Hepatocyte (in vitro differentiated cells): ENCODE measurements at regions not wholly inside any gene's neighbourhood (a gene's known extent, or its start where the extent isn't known, plus 50 kb on each side); places are given as distances from the start of the nearest gene placed in this dataset.

Experiments used
- DNase-seq: peaks from one replicate; pipeline ENCODE4 v3.0.0-alpha.2; 2016; ENCODE audit warnings: low spot score
- H2AFZ ChIP-seq: fragments of 200-600 bp; sonication (generic); 2 replicates; pipeline ENCODE4 v1.6.0; 2016; ENCODE audit warnings: antibody characterized with exemption, mild to moderate bottlenecking
- H3K27ac ChIP-seq: fragments of 200-600 bp; sonication (generic); 2 replicates; pipeline ENCODE4 v1.5.1; 2016; ENCODE audit warnings: mild to moderate bottlenecking
- H3K27me3 ChIP-seq: fragments of 200-600 bp; sonication (generic); 2 replicates; pipeline ENCODE4 v1.6.1; 2016
- H3K36me3 ChIP-seq: fragments of 200-600 bp; sonication (generic); replicated peaks from 2 replicates; pipeline ENCODE4 v1.5.1; 2016; ENCODE audit warnings: low read depth; ENCODE audit not compliant: insufficient read depth
- H3K4me1 ChIP-seq: fragments of 200-600 bp; sonication (generic); 2 replicates; pipeline ENCODE4 v1.5.1; 2016; ENCODE audit warnings: mild to moderate bottlenecking, moderate library complexity; ENCODE audit not compliant: insufficient read depth
- H3K4me2 ChIP-seq: fragments of 200-600 bp; sonication (generic); 2 replicates; pipeline ENCODE4 v1.6.0; 2016
- H3K4me3 ChIP-seq: fragments of 200-600 bp; sonication (generic); 2 replicates; pipeline ENCODE4 v1.5.1; 2016; ENCODE audit warnings: mild to moderate bottlenecking
- H3K79me2 ChIP-seq: fragments of 200-600 bp; sonication (generic); 2 replicates; pipeline ENCODE4 v1.6.0; 2017; ENCODE audit warnings: mild to moderate bottlenecking
- H3K9me2 ChIP-seq: fragments of 200-600 bp; sonication (generic); replicated peaks from 2 replicates; pipeline ENCODE4 v1.6.0; 2017; ENCODE audit warnings: mild to moderate bottlenecking; ENCODE audit not compliant: insufficient read depth
- H3K9me3 ChIP-seq: fragments of 200-600 bp; sonication (generic); 2 replicates; pipeline ENCODE4 v1.5.1; 2016; ENCODE audit warnings: low read depth, mild to moderate bottlenecking
- H4K20me1 ChIP-seq: fragments of 200-600 bp; sonication (generic); 2 replicates; pipeline ENCODE4 v1.6.0; 2016; ENCODE audit warnings: mild to moderate bottlenecking; ENCODE audit not compliant: insufficient read depth, poor library complexity, severe bottlenecking
- EZH2 ChIP-seq: fragments of 200-600 bp; sonication (generic); IDR thresholded peaks from 2 replicates; pipeline ENCODE4 v1.6.1; 2016; ENCODE audit warnings: antibody characterized with exemption, mild to moderate bottlenecking, borderline replicate concordance
- EZH2phosphoT487 ChIP-seq: fragments of 200-600 bp; sonication (generic); IDR thresholded peaks from one replicate; pipeline ENCODE4 v1.6.1; 2018; ENCODE audit warnings: antibody characterized with exemption, mild to moderate bottlenecking, low read depth, moderate library complexity; ENCODE audit not compliant: unreplicated experiment, severe bottlenecking
- WGBS: methylation state at CpG from one replicate; pipeline ENCODE4 v1.1.6; 2016; ENCODE audit warnings: low lambda C conversion rate; ENCODE audit errors: missing lambda C conversion rate; 5-methylcytosine and 5-hydroxymethylcytosine counted together
- TF ChIP-seq, protein P1 (sequence below): fragments of 200-600 bp; sonication (generic); IDR thresholded peaks from 2 replicates; pipeline ENCODE4 v1.5.1; 2016; ENCODE audit warnings: antibody characterized with exemption, mild to moderate bottlenecking; ENCODE audit not compliant: poor library complexity

DNA sequence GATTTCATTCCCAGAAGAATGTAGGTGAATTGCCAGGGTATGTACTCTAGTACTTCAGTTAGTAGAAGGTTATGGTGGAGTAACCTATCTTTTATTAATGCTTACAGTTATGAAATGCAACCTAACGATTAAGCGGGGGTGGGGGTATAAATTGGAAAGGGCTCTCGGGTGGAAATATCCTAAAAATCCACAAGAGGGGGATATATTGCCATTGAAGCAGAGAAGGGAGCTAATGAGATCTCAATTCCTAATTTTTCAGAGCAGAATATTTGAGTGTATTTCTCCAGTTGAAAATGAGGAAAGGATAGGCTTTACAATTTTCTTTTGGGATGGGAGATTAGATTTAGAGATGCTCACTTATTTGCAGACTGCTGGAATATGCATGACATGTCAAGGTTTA, 90.8 kb downstream of the DNAJB9 start:
- no peaks in the 10 kb centered on the region for H3K9me2 ChIP-seq
- H2AFZ ChIP-seq, result no peak overlapping the region
- no peak overlapping the region for H3K4me2 ChIP-seq
- H3K4me1 ChIP-seq, result no peaks in the 10 kb centered on the region
- H3K36me3 ChIP-seq, result no peaks in the 10 kb centered on the region
- peak; percentile 12 for DNase-seq
- no peaks in the 10 kb centered on the region for H4K20me1 ChIP-seq
- 58% methylated on average over 3 of the region's 3 CpGs for WGBS
- H3K79me2 ChIP-seq, result no peaks in the 10 kb centered on the region
- H3K4me3 ChIP-seq, result no peak overlapping the region
- no peak for TF ChIP-seq EZH2
- no peak for TF ChIP-seq EZH2phosphoT487
- TF ChIP-seq, protein P1, sequence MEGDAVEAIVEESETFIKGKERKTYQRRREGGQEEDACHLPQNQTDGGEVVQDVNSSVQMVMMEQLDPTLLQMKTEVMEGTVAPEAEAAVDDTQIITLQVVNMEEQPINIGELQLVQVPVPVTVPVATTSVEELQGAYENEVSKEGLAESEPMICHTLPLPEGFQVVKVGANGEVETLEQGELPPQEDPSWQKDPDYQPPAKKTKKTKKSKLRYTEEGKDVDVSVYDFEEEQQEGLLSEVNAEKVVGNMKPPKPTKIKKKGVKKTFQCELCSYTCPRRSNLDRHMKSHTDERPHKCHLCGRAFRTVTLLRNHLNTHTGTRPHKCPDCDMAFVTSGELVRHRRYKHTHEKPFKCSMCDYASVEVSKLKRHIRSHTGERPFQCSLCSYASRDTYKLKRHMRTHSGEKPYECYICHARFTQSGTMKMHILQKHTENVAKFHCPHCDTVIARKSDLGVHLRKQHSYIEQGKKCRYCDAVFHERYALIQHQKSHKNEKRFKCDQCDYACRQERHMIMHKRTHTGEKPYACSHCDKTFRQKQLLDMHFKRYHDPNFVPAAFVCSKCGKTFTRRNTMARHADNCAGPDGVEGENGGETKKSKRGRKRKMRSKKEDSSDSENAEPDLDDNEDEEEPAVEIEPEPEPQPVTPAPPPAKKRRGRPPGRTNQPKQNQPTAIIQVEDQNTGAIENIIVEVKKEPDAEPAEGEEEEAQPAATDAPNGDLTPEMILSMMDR, result peak; percentile 47
- no peaks in the 10 kb centered on the region for H3K27me3 ChIP-seq
- no peaks in the 10 kb centered on the region for H3K9me3 ChIP-seq
- no peak overlapping the region for H3K27ac ChIP-seq

DNA sequence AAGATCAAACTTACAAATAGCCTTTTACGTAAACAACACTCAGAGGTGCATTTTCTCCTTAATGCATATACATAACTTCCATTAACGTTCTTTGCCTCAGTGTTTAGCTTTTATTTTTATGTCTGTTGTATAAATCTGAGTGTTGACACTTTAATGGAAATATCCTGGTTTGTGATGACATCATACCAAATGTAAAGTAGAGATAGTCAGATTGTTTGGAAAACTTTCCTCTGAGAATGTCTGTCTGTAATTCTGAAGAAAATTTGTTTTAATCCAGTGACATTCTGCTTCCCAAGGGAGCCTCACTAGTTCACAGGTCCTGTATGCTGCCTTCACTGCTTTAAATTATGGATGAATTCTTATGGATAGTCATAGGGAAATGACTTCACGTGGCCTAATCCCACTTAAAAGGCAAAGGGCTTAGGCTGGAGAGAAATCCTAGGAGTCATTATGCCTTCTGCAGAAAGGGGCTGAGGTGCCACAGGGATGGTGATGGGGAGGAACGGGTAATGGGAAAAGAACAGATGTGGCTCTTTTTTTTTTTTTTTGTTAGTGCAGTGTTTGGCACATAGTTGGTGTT, 93.2 kb downstream of the DNAJB9 start:
- peaks cover 6% of the 10 kb centered on the region for H3K4me1 ChIP-seq

DNA sequence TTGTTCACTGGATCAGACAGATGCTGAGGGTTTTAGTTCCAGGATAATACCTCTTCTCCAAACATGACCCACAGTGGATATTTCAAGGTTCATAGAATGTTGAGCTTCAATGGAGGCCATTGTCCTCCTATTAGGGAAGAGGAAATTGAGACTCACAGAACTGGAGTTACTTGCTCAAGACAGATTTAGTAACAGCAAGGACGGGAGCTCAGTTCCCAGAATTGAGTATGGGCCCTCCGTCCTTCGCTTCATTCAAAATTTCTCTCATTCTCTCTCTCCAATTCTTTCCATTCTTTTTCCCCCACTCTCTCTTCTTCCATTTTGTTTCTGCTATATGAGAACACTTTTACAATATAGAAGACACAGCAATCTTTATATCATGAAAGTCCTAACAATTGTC, 94.0 kb downstream of the DNAJB9 start:
- Histone ChIP-seq H3K27ac (no peak overlapping the region), H3K27me3 (no peaks in the 10 kb centered on the region), H2AFZ (no peak overlapping the region), H3K9me3 (no peaks in the 10 kb centered on the region), H3K4me2 (no peak overlapping the region), H3K4me3 (no peak overlapping the region), H3K79me2 (no peaks in the 10 kb centered on the region), H4K20me1 (no peaks in the 10 kb centered on the region), H3K36me3 (no peaks in the 10 kb centered on the region), H3K4me1 (peaks cover 6% of the 10 kb centered on the region), H3K9me2 (no peaks in the 10 kb centered on the region)
- WGBS, result 97% methylated on average over 3 of the region's 3 CpGs
- no peak for DNase-seq
- TF ChIP-seq EZH2, result no peak
- TF ChIP-seq EZH2phosphoT487, result no peak
- TF ChIP-seq, protein P1, result no peak

More for the DNA sequence above, 93.2 kb downstream of the DNAJB9 start:
- WGBS, result 39% methylated on average over 4 of the region's 4 CpGs
- DNase-seq, result no peak
- H3K4me2 ChIP-seq, result no peak overlapping the region
- H3K79me2 ChIP-seq, result no peaks in the 10 kb centered on the region
- no peak overlapping the region for H2AFZ ChIP-seq
- H3K27me3 ChIP-seq, result no peaks in the 10 kb centered on the region
- H3K4me3 ChIP-seq, result no peak overlapping the region
- no peak overlapping the region for H3K27ac ChIP-seq
- TF ChIP-seq EZH2phosphoT487, result no peak
- TF ChIP-seq EZH2, result no peak
- TF ChIP-seq, protein P1, result no peak
- H3K9me3 ChIP-seq, result no peaks in the 10 kb centered on the region
- H4K20me1 ChIP-seq, result no peaks in the 10 kb centered on the region
- no peaks in the 10 kb centered on the region for H3K36me3 ChIP-seq
- no peaks in the 10 kb centered on the region for H3K9me2 ChIP-seq

DNA sequence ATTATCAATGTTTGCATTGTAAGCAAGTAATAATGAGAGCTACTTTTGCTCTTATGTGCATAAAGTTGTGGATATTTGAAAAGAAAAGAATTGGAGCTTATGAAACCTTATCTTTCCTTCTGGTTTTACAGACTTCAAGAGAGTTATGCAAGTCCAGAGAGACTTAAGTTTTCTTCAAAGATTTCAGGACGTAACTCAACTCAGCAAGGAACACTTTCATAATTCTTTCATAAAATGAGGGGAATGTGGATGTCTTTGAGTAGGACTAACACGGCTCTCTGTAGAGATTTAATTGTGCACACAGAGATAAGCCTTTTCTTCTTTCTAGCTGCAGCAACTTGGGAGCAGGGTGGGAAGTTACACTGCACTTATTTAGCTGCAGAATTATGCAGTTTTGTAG, 97.5 kb downstream of the DNAJB9 start:
- no peaks in the 10 kb centered on the region for H3K9me3 ChIP-seq
- peak overlapping the region; percentile 2 for H3K4me2 ChIP-seq
- H2AFZ ChIP-seq, result no peak overlapping the region
- H3K4me1 ChIP-seq, result peaks cover 6% of the 10 kb centered on the region
- H3K4me3 ChIP-seq, result no peak overlapping the region
- DNase-seq, result no peak
- H3K36me3 ChIP-seq, result no peaks in the 10 kb centered on the region
- no peaks in the 10 kb centered on the region for H4K20me1 ChIP-seq
- H3K27ac ChIP-seq, result no peak overlapping the region
- no peaks in the 10 kb centered on the region for H3K79me2 ChIP-seq
- H3K27me3 ChIP-seq, result no peaks in the 10 kb centered on the region
- H3K9me2 ChIP-seq, result no peaks in the 10 kb centered on the region
- 41% methylated on average over 2 of the region's 2 CpGs for WGBS
- TF ChIP-seq, protein P1, result no peak
- TF ChIP-seq EZH2 (no peak), EZH2phosphoT487 (no peak)
